ENCODE measurements at regions not wholly inside any gene's neighbourhood (a gene's known extent, or its start where the extent isn't known, plus 50 kb on each side); places are given as distances from the start of the nearest gene placed in this dataset.

DNA sequence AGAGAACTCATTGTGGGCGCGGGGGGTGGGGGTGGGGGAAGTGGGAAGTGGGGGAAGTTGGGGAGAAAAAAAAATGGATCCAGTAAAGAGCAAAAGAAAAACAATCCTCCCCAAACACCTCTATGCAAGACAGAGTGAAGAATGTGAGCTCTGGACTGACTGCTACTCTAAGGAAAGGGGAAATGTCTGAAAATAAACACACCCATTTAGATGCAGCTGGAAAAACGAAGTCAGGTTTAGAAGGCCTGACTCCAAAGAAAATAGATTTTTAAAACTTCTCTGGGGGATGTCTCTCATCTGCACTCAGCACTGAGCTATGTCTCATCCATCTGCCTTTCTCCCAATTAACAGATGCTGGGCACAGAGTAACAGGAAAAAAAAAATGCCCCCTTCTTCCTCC, 904.4 kb downstream of the GALC start:
- TF ChIP-seq, protein P1, sequence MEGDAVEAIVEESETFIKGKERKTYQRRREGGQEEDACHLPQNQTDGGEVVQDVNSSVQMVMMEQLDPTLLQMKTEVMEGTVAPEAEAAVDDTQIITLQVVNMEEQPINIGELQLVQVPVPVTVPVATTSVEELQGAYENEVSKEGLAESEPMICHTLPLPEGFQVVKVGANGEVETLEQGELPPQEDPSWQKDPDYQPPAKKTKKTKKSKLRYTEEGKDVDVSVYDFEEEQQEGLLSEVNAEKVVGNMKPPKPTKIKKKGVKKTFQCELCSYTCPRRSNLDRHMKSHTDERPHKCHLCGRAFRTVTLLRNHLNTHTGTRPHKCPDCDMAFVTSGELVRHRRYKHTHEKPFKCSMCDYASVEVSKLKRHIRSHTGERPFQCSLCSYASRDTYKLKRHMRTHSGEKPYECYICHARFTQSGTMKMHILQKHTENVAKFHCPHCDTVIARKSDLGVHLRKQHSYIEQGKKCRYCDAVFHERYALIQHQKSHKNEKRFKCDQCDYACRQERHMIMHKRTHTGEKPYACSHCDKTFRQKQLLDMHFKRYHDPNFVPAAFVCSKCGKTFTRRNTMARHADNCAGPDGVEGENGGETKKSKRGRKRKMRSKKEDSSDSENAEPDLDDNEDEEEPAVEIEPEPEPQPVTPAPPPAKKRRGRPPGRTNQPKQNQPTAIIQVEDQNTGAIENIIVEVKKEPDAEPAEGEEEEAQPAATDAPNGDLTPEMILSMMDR (IDR thresholded peaks at IDR 0.05): no peak
- TF ChIP-seq POLR2A (IDR thresholded peaks at IDR 0.05; ENCODE audit: low read depth): no peak
- TF ChIP-seq POLR2AphosphoS5 (IDR thresholded peaks at IDR 0.05): no peak
